Activated CD4-positive, alpha-beta memory T cell treated with anti-CD3 and anti-CD28 coated beads, Interleukin-2, amount 10 ng/mL, durations not matched to agents 7 days and 5 days (primary cell): ENCODE measurements at regions not wholly inside any gene's neighbourhood (a gene's known extent, or its start where the extent isn't known, plus 50 kb on each side); places are given as distances from the start of the nearest gene placed in this dataset.
"Not testable (repeated sequence)": the region's sequence is repeated elsewhere in the genome, so short reads cannot be mapped to it uniquely, and the experiment has no call there.

ENCODE experiments used
- CTCF ChIA-PET: fragments of 350-600 bp; sonication (Branson Sonifier 250); formaldehyde crosslinking; loops from one replicate; lab custom pipeline; 2021; ENCODE audit warnings: antibody characterized with exemption, inconsistent platforms; lab: Charles Lee
- POLR2A ChIA-PET: fragments of 350-600 bp; sonication (Branson Sonifier 250); formaldehyde crosslinking; loops from one replicate; lab custom pipeline; 2021; ENCODE audit warnings: antibody characterized with exemption; lab: Charles Lee
- DNase-seq: peaks from one replicate; pipeline ENCODE4 v3.0.0-alpha.2; 2020
- H3K27ac Mint-ChIP-seq: one replicate; pipeline ENCODE4 v1.8.0; 2021; ENCODE audit warnings: mild to moderate bottlenecking, mixed read lengths
- H3K27me3 Mint-ChIP-seq: one replicate; pipeline ENCODE4 v1.8.0; 2021; ENCODE audit warnings: mixed read lengths
- H3K36me3 Mint-ChIP-seq: one replicate; pipeline ENCODE4 v1.8.0; 2021; ENCODE audit warnings: low read depth, mixed read lengths
- H3K4me1 Mint-ChIP-seq: one replicate; pipeline ENCODE4 v1.8.0; 2021; ENCODE audit warnings: mixed read lengths
- H3K4me3 Mint-ChIP-seq: one replicate; pipeline ENCODE4 v1.8.0; 2021; ENCODE audit warnings: mild to moderate bottlenecking, mixed read lengths
- H3K9me3 Mint-ChIP-seq: one replicate; pipeline ENCODE4 v1.8.0; 2021; ENCODE audit warnings: mixed read lengths

- CTCF ChIA-PET, result no interaction called here
- no peaks in the 10 kb centered on the region for H3K9me3 Mint-ChIP-seq
- POLR2A ChIA-PET, result no interaction called here
- H3K36me3 Mint-ChIP-seq, result no peaks in the 10 kb centered on the region
- no peaks in the 10 kb centered on the region for H3K4me1 Mint-ChIP-seq
- no peak for DNase-seq
- no peaks in the 10 kb centered on the region for H3K27me3 Mint-ChIP-seq
- H3K4me3 Mint-ChIP-seq, result no peak overlapping the region
- H3K27ac Mint-ChIP-seq, result no peak overlapping the region
These were observed 113.2 kb downstream of the MICALL2 start for GRCh38 chr7:1345796-1346755.

GRCh38 chr7:1346851-1347250 is 112.4 kb downstream of the MICALL2 start:
- no peak overlapping the region for H3K4me3 Mint-ChIP-seq
- DNase-seq, result no peak
- no peaks in the 10 kb centered on the region for H3K36me3 Mint-ChIP-seq
- ChIA-PET CTCF (no interaction called here), POLR2A (no interaction called here)
- H3K9me3 Mint-ChIP-seq, result no peaks in the 10 kb centered on the region
- H3K27me3 Mint-ChIP-seq, result no peaks in the 10 kb centered on the region
- no peaks in the 10 kb centered on the region for H3K4me1 Mint-ChIP-seq
- no peak overlapping the region for H3K27ac Mint-ChIP-seq

DNA sequence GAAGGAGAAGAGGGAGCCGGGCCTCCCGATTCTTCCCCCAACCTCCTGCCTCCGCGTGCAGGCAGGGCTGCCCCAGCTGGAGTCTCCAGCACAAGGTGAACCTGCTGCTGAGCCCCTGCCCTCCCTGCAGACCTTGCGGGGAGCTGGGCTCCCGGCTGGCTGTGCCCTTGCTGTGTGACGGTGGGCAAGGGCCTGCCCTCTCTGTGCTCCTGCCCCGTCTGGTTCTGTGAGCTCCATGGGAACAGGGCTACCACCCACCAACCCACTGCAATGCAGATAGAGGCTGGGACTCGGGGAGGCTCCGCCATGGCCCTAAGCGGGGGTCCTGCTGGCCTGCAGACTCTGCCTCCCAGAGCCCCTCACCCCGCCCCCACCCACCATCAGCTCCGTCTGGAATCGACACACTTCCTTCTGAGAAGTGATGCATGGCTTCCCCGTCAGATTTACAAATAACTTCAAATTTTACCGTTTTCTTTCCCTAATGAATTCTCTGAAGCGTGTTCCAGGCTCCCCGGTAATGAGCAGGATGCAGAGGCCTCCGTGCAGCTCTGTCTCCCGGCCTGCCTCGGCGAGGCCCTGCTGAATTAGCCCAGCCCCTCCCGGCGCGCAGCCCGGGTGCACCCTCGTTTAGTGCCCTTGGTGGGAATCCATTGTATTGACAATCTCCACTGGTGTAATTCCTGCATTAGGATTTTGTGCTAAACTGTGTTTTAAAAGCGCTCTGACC is 111.0 kb downstream of the MICALL2 start:
- Mint-ChIP-seq H3K27ac (no peak overlapping the region), H3K36me3 (no peaks in the 10 kb centered on the region), H3K27me3 (no peaks in the 10 kb centered on the region), H3K9me3 (no peaks in the 10 kb centered on the region), H3K4me3 (no peak overlapping the region), H3K4me1 (no peaks in the 10 kb centered on the region)
- no peak for DNase-seq
- POLR2A ChIA-PET, result no interaction called here
- CTCF ChIA-PET, result no interaction called here

DNA sequence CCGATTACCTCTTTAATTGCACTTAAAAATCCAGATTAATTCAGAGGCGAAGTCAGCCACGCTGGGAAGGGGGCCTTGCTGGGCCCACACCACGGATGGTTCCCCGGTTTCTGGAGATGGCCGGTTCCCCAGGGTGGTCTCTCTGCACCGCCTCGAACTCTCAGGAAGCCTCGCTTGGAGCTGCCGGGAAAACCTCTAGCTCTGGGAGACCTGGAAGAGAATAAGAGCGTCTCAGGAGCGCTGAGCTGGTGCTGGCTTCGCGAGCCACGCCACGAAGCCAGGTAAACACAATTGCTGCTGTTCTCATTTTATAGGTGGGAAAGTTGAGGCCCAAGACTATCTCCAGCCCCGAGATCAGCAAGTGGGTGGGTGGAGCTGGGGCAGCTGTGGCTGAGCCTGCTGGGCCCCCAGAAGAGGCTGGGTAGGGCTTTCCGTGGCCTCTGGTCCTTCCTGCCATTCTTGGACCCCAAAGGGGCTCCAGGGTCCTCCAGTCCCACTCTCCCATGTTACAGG is 110.4 kb downstream of the MICALL2 start:
- no peaks in the 10 kb centered on the region for H3K9me3 Mint-ChIP-seq
- CTCF ChIA-PET, result no interaction called here
- H3K27me3 Mint-ChIP-seq, result no peaks in the 10 kb centered on the region
- H3K4me3 Mint-ChIP-seq, result no peak overlapping the region
- H3K27ac Mint-ChIP-seq, result no peak overlapping the region
- H3K4me1 Mint-ChIP-seq, result no peaks in the 10 kb centered on the region
- no peak for DNase-seq
- H3K36me3 Mint-ChIP-seq, result no peaks in the 10 kb centered on the region
- POLR2A ChIA-PET, result no interaction called here

- Mint-ChIP-seq H3K27me3 (no peaks in the 10 kb centered on the region), H3K27ac (no peak overlapping the region), H3K4me1 (no peaks in the 10 kb centered on the region), H3K36me3 (no peaks in the 10 kb centered on the region), H3K4me3 (no peak overlapping the region), H3K9me3 (no peaks in the 10 kb centered on the region)
- CTCF ChIA-PET, result no interaction called here
- DNase-seq, result no peak
- POLR2A ChIA-PET, result no interaction called here
These were observed 109.9 kb downstream of the MICALL2 start for GRCh38 chr7:1349351-1349761.

GRCh38 chr7:1351881-1352625 is 107.2 kb downstream of the MICALL2 start:
- no peaks in the 10 kb centered on the region for H3K9me3 Mint-ChIP-seq
- ChIA-PET CTCF (no interaction called here), POLR2A (no interaction called here)
- no peak for DNase-seq
- no peaks in the 10 kb centered on the region for H3K27me3 Mint-ChIP-seq
- no peak overlapping the region for H3K27ac Mint-ChIP-seq
- H3K36me3 Mint-ChIP-seq, result no peaks in the 10 kb centered on the region
- H3K4me1 Mint-ChIP-seq, result no peaks in the 10 kb centered on the region
- H3K4me3 Mint-ChIP-seq, result no peak overlapping the region

GRCh38 chr7:1352656-1353271 is 106.5 kb downstream of the MICALL2 start:
- H3K36me3 Mint-ChIP-seq, result no peaks in the 10 kb centered on the region
- H3K9me3 Mint-ChIP-seq, result no peaks in the 10 kb centered on the region

GRCh38 chr7:1354661-1355567 is 104.4 kb downstream of the MICALL2 start:
- DNase-seq, result no peak
- Mint-ChIP-seq H3K4me3 (no peak overlapping the region), H3K9me3 (no peaks in the 10 kb centered on the region), H3K36me3 (no peaks in the 10 kb centered on the region), H3K4me1 (no peaks in the 10 kb centered on the region), H3K27ac (no peak overlapping the region), H3K27me3 (no peaks in the 10 kb centered on the region)
- CTCF ChIA-PET, result interaction anchor here (0.6 kb wide), 1 partner anchor 147 kb away, joined by 3 read pairs; no protein-coding TSS in a partner anchor
- POLR2A ChIA-PET, result no interaction called here

More at GRCh38 chr7:1352656-1353271, 106.5 kb downstream of the MICALL2 start:
- no peaks in the 10 kb centered on the region for H3K4me1 Mint-ChIP-seq
- DNase-seq, result no peak
- POLR2A ChIA-PET, result no interaction called here
- H3K4me3 Mint-ChIP-seq, result no peak overlapping the region
- no peaks in the 10 kb centered on the region for H3K27me3 Mint-ChIP-seq
- H3K27ac Mint-ChIP-seq, result no peak overlapping the region
- CTCF ChIA-PET, result no interaction called here

DNA sequence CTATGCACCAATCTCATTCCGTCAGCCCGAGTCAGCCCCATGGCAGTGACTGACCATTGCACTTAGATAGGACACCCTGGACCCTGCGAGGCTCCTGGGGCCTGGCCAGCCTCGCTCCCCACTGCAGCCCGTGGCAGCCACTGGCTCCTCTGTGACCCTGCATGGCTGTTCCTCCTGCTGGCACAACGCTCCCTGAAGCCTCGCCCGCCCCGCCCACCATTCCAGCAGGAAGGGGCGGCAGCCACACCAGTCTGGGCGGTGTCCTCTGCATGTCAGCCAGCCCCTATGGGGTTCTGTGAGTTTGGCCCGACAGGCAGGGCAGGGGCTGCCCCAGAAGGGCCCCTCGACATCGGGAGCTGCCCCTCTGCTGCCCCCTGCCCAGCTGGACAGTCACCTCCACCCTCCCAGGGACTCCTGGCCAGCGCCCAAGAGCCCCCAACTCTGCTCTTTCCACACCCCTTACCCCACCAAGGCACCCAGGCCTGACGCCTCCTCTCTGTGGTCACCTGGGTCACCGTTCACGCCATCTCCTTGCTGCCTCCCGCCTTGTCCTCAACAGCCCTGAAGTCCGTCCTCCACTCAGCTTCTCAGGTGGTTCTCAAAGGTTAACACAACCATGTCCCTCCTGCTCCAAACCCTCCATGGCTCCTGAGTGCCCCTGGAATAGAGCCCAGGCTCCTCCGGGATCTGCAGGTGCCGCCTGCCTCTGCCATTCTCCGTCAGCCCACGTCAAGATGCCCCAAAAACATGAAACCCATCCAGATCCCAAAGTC is 103.5 kb downstream of the MICALL2 start:
- CTCF ChIA-PET, result no interaction called here
- H3K27ac Mint-ChIP-seq, result no peak overlapping the region
- no peak for DNase-seq
- H3K27me3 Mint-ChIP-seq, result no peaks in the 10 kb centered on the region
- no peaks in the 10 kb centered on the region for H3K9me3 Mint-ChIP-seq
- H3K4me3 Mint-ChIP-seq, result no peak overlapping the region
- no peaks in the 10 kb centered on the region for H3K4me1 Mint-ChIP-seq
- POLR2A ChIA-PET, result no interaction called here
- H3K36me3 Mint-ChIP-seq, result no peaks in the 10 kb centered on the region

GRCh38 chr7:1356853-1357252 is 102.4 kb downstream of the MICALL2 start:
- H3K4me3 Mint-ChIP-seq, H3K27me3 Mint-ChIP-seq, H3K4me1 Mint-ChIP-seq, DNase-seq, POLR2A ChIA-PET, H3K9me3 Mint-ChIP-seq, CTCF ChIA-PET, H3K27ac Mint-ChIP-seq, H3K36me3 Mint-ChIP-seq: not testable (repeated sequence)

GRCh38 chr7:1357260-1357600 is 102.0 kb downstream of the MICALL2 start:
- H3K27me3 Mint-ChIP-seq, H3K36me3 Mint-ChIP-seq, H3K4me1 Mint-ChIP-seq, DNase-seq, CTCF ChIA-PET, H3K27ac Mint-ChIP-seq, POLR2A ChIA-PET, H3K9me3 Mint-ChIP-seq, H3K4me3 Mint-ChIP-seq: not testable (repeated sequence)
